Calu3 (cell line): ENCODE measurements at regions not wholly inside any gene's neighbourhood (a gene's known extent, or its start where the extent isn't known, plus 50 kb on each side); places are given as distances from the start of the nearest gene placed in this dataset.

Experiments
- BruUV-seq: library from RNA; stranded (reverse); fragments of 400-500 nt; replicated peaks from 2 replicates; lab custom pipeline; 2021; lab: Mats Ljungman, UMichigan
- CTCF ChIA-PET: fragments of 300-600 bp; sonication (Branson Sonifier 250); formaldehyde crosslinking; loops from one replicate; lab custom pipeline; 2022; ENCODE audit warnings: antibody characterized with exemption; lab: Charles Lee
- DNase-seq: peaks from one replicate; pipeline ENCODE4 v3.0.0; 2022
- H3K27ac Mint-ChIP-seq: one replicate; pipeline ENCODE4 v1.8.0; 2022; ENCODE audit warnings: mixed read lengths; ENCODE audit not compliant: unreplicated experiment
- H3K27me3 Mint-ChIP-seq: one replicate; pipeline ENCODE4 v1.8.0; 2022; ENCODE audit warnings: mixed read lengths; ENCODE audit not compliant: unreplicated experiment
- H3K36me3 Mint-ChIP-seq: one replicate; pipeline ENCODE4 v1.8.0; 2022; ENCODE audit warnings: mild to moderate bottlenecking, moderate library complexity, mixed read lengths; ENCODE audit not compliant: insufficient read depth, unreplicated experiment
- H3K4me1 Mint-ChIP-seq: one replicate; pipeline ENCODE4 v1.8.0; 2022; ENCODE audit warnings: mild to moderate bottlenecking, low read depth, mixed read lengths; ENCODE audit not compliant: unreplicated experiment
- H3K4me3 Mint-ChIP-seq: one replicate; pipeline ENCODE4 v1.8.0; 2022; ENCODE audit warnings: mild to moderate bottlenecking, low read depth, moderate library complexity, mixed read lengths; ENCODE audit not compliant: unreplicated experiment
- H3K9me3 Mint-ChIP-seq: one replicate; pipeline ENCODE4 v1.8.0; 2022; ENCODE audit warnings: low read depth, mixed read lengths; ENCODE audit not compliant: unreplicated experiment
- CTCF ChIP-seq: fragments of 200-600 bp; IDR thresholded peaks from one replicate; pipeline ENCODE4 v1.8.0; 2022; ENCODE audit warnings: antibody characterized with exemption; ENCODE audit not compliant: unreplicated experiment
- intact Hi-C: fragments of 100-400 bp; cut with micrococcal nuclease; formaldehyde crosslinking; loops from one replicate; pipeline ENCODE4 v1.10.0; 2022; ENCODE audit not compliant: unreplicated experiment

- BruUV-seq: no TSS peak
- Mint-ChIP-seq H3K36me3 (no peaks in the 10 kb centered on the region), H3K4me1 (peaks cover 8% of the 10 kb centered on the region), H3K9me3 (no peaks in the 10 kb centered on the region), H3K27me3 (no peaks in the 10 kb centered on the region), H3K4me3 (no peak overlapping the region), H3K27ac (no peak overlapping the region)
- CTCF ChIA-PET: no interaction called here
- intact Hi-C loops: no loop called here
- no peak for TF ChIP-seq CTCF
- DNase-seq: no peak
Observed at GRCh38 chr7:85396676-85397075, 209.8 kb upstream of the SEMA3D start.

GRCh38 chr7:85392789-85393188 is 205.9 kb upstream of the SEMA3D start:
- H3K9me3 Mint-ChIP-seq: no peaks in the 10 kb centered on the region
- peaks cover 8% of the 10 kb centered on the region for H3K4me1 Mint-ChIP-seq
- H3K27ac Mint-ChIP-seq: no peak overlapping the region
- H3K4me3 Mint-ChIP-seq: no peak overlapping the region
- no peaks in the 10 kb centered on the region for H3K36me3 Mint-ChIP-seq
- intact Hi-C loops: no loop called here
- no peak for TF ChIP-seq CTCF
- no peak for DNase-seq
- CTCF ChIA-PET: no interaction called here
- BruUV-seq: no TSS peak
- H3K27me3 Mint-ChIP-seq: no peaks in the 10 kb centered on the region

GRCh38 chr7:85392326-85392725 is 205.5 kb upstream of the SEMA3D start:
- Mint-ChIP-seq H3K27me3 (no peaks in the 10 kb centered on the region), H3K9me3 (no peaks in the 10 kb centered on the region), H3K27ac (no peak overlapping the region), H3K4me1 (peaks cover 8% of the 10 kb centered on the region), H3K36me3 (no peaks in the 10 kb centered on the region), H3K4me3 (no peak overlapping the region)
- no peak for TF ChIP-seq CTCF
- intact Hi-C loops: no loop called here
- BruUV-seq: no TSS peak
- no peak for DNase-seq
- CTCF ChIA-PET: no interaction called here

GRCh38 chr7:85386460-85386859 is 199.6 kb upstream of the SEMA3D start:
- CTCF ChIA-PET: no interaction called here
- no peaks in the 10 kb centered on the region for H3K36me3 Mint-ChIP-seq

More at GRCh38 chr7:85386460-85386859, 199.6 kb upstream of the SEMA3D start:
- no peak overlapping the region for H3K27ac Mint-ChIP-seq
- H3K4me3 Mint-ChIP-seq: no peak overlapping the region
- H3K4me1 Mint-ChIP-seq: no peaks in the 10 kb centered on the region
- no peak for DNase-seq
- no peak for TF ChIP-seq CTCF
- H3K9me3 Mint-ChIP-seq: no peaks in the 10 kb centered on the region
- intact Hi-C loops: no loop called here
- no peaks in the 10 kb centered on the region for H3K27me3 Mint-ChIP-seq
- BruUV-seq: no TSS peak
